CD8-positive, alpha-beta memory T cell (primary cell): ENCODE measurements at regions not wholly inside any gene's neighbourhood (a gene's known extent, or its start where the extent isn't known, plus 50 kb on each side); places are given as distances from the start of the nearest gene placed in this dataset.
"Not testable (repeated sequence)": the region's sequence is repeated elsewhere in the genome, so short reads cannot be mapped to it uniquely, and the experiment has no call there.

ENCODE experiments used
- CTCF ChIA-PET: fragments of 350-600 bp; sonication (Branson Sonifier 250); formaldehyde crosslinking; loops from one replicate; lab custom pipeline; 2021; ENCODE audit warnings: antibody characterized with exemption; lab: Charles Lee
- POLR2A ChIA-PET: fragments of 350-600 bp; sonication (Branson Sonifier 250); formaldehyde crosslinking; loops from one replicate; lab custom pipeline; 2021; ENCODE audit warnings: antibody characterized with exemption; lab: Charles Lee
- DNase-seq, 5 donors: peaks; one replicate each; pipeline versions ENCODE4 v3.0.0 to v3.0.0-alpha.2; 2020 to 2022; ENCODE audit warnings: mixed read lengths in 1 of 5
- H3K27ac ChIP-seq: one replicate; pipeline ENCODE4 v1.7.0; 2013; ENCODE audit warnings: low read depth, mild to moderate bottlenecking, low read length, moderate library complexity
- H3K27me3 ChIP-seq: 2 replicates; pipeline ENCODE4 v1.7.0; 2013; ENCODE audit warnings: low read length, mild to moderate bottlenecking; ENCODE audit not compliant: insufficient read depth, poor library complexity, severe bottlenecking
- H3K36me3 ChIP-seq: 2 replicates; pipeline ENCODE4 v1.7.0; 2013; ENCODE audit warnings: mild to moderate bottlenecking, low read length, moderate library complexity; ENCODE audit not compliant: insufficient read depth
- H3K4me1 ChIP-seq: 2 replicates; pipeline ENCODE4 v1.7.0; 2013; ENCODE audit warnings: mild to moderate bottlenecking, low read length, moderate library complexity; ENCODE audit not compliant: insufficient read depth
- H3K4me3 ChIP-seq: 2 replicates; pipeline ENCODE4 v1.7.0; 2013; ENCODE audit warnings: mild to moderate bottlenecking, low read length
- H3K9me3 ChIP-seq: 2 replicates; pipeline ENCODE4 v1.7.0; 2013; ENCODE audit warnings: mild to moderate bottlenecking, low read length
- H3K27ac Mint-ChIP-seq, 8 donors: one replicate each; pipeline ENCODE4 v1.8.0; 2020 to 2021; ENCODE audit warnings: mixed read lengths in 8 of 8, mild to moderate bottlenecking in 6 of 8, inconsistent platforms in 3 of 8, moderate library complexity in 3 of 8
- H3K27me3 Mint-ChIP-seq, 2 donors: one replicate each; pipeline ENCODE4 v1.8.0; 2020 to 2021; ENCODE audit warnings: mixed read lengths in 2 of 2, mild to moderate bottlenecking in 1 of 2, moderate library complexity in 1 of 2
- H3K36me3 Mint-ChIP-seq, 3 donors: one replicate each; pipeline ENCODE4 v1.8.0; 2020 to 2021; ENCODE audit warnings: mixed read lengths in 3 of 3, inconsistent platforms in 1 of 3, mild to moderate bottlenecking in 1 of 3
- H3K4me1 Mint-ChIP-seq, 3 donors: one replicate each; pipeline ENCODE4 v1.8.0; 2020 to 2021; ENCODE audit warnings: mixed read lengths in 3 of 3, inconsistent platforms in 1 of 3, mild to moderate bottlenecking in 1 of 3
- H3K4me3 Mint-ChIP-seq, 7 donors: one replicate each; pipeline ENCODE4 v1.8.0; 2020 to 2021; ENCODE audit warnings: mixed read lengths in 7 of 7, mild to moderate bottlenecking in 6 of 7, moderate library complexity in 4 of 7, inconsistent platforms in 2 of 7
- H3K9me3 Mint-ChIP-seq, 5 donors: one replicate each; pipeline ENCODE4 v1.8.0; 2020 to 2022; ENCODE audit warnings: mixed read lengths in 5 of 5, mild to moderate bottlenecking in 3 of 5, moderate library complexity in 2 of 5, inconsistent platforms in 1 of 5

DNA sequence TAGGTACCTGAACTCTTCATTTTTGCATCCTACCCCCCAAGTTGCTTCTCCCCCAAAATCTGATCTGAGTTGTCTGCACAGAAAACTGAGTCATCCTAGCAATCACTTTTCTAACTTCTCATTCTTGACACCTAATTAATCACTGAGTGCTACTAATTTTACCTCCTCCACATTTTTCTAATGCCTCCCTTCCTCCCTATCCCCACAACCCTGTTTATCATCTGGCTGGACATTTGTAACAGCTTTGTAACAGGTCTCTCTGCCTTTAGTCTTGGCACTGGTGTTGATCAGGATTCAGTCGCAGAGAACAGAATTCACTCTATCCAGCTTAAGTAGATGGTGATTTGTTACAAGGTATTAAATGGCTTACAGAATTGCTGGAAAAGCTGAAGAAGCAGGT lies 303.9 kb upstream of the GATB start:
- no peak overlapping the region for H3K27ac Mint-ChIP-seq

DNA sequence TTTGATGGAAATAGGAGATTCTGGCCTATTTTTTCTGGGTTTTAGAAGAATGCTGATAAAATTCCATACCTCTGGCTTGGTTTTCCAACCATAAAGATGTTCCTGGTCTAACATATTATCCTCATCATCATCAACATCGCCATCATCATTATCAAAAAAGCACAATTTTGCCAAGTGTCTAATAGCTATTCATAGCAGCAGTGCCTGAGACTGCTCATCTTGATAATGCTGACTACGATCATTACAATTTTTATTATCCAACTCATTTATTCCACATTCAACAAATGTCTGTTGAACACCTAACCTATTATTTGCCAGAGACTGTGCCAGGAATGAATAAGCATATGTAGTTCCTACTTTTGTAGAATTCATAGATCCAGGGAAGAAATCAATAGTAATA lies 303.5 kb upstream of the GATB start:
- Mint-ChIP-seq H3K27ac (peak overlapping the region in 1 of 8 donors; percentile 54), H3K4me1 (peaks cover 41 to 64% (median 52%) of the 10 kb centered on the region in 3 donors), H3K36me3 (peaks cover 0 to 15% (median 1%) of the 10 kb centered on the region in 3 donors), H3K4me3 (peak overlapping the region in 4 of 7 donors; percentile 2 to 23 (median 4)), H3K27me3 (peaks cover 0 to 1% of the 10 kb centered on the region in 2 donors), H3K9me3 (peaks cover 0 to 3% (median 0%) of the 10 kb centered on the region in 5 donors)
- Histone ChIP-seq H3K4me1 (peaks cover 38% of the 10 kb centered on the region), H3K27ac (no peak overlapping the region), H3K9me3 (no peaks in the 10 kb centered on the region), H3K4me3 (no peak overlapping the region), H3K36me3 (no peaks in the 10 kb centered on the region), H3K27me3 (no peaks in the 10 kb centered on the region)
- CTCF ChIA-PET: interaction anchor here (0.7 to 0.9 kb wide), 3 partner anchors 15 to 219 kb away, joined by 3 read pairs; no protein-coding TSS in a partner anchor
- POLR2A ChIA-PET: interaction anchor here (1.5 kb wide), 1 partner anchor 36 kb away, joined by 6 read pairs; no protein-coding TSS in a partner anchor
- no peak for DNase-seq

More for the DNA sequence above, 303.9 kb upstream of the GATB start:
- Histone ChIP-seq H3K36me3 (no peaks in the 10 kb centered on the region), H3K27ac (no peak overlapping the region), H3K4me3 (no peak overlapping the region), H3K9me3 (no peaks in the 10 kb centered on the region), H3K27me3 (no peaks in the 10 kb centered on the region), H3K4me1 (peaks cover 38% of the 10 kb centered on the region)
- ChIA-PET POLR2A (interaction anchor here (1.5 kb wide), 1 partner anchor 36 kb away, joined by 6 read pairs; no protein-coding TSS in a partner anchor), CTCF (interaction anchor here (1.4 to 1.7 kb wide), 2 partner anchors 93 to 284 kb away, joined by 3 to 4 read pairs; no protein-coding TSS in a partner anchor)
- Mint-ChIP-seq H3K36me3 (peaks cover 0 to 12% (median 1%) of the 10 kb centered on the region in 3 donors), H3K9me3 (peaks cover 0 to 3% (median 0%) of the 10 kb centered on the region in 5 donors), H3K4me1 (peaks cover 41 to 67% (median 52%) of the 10 kb centered on the region in 3 donors), H3K4me3 (peak overlapping the region in 2 of 7 donors; percentile 5 to 23), H3K27me3 (peaks cover 0 to 1% of the 10 kb centered on the region in 2 donors)
- DNase-seq: no peak

DNA sequence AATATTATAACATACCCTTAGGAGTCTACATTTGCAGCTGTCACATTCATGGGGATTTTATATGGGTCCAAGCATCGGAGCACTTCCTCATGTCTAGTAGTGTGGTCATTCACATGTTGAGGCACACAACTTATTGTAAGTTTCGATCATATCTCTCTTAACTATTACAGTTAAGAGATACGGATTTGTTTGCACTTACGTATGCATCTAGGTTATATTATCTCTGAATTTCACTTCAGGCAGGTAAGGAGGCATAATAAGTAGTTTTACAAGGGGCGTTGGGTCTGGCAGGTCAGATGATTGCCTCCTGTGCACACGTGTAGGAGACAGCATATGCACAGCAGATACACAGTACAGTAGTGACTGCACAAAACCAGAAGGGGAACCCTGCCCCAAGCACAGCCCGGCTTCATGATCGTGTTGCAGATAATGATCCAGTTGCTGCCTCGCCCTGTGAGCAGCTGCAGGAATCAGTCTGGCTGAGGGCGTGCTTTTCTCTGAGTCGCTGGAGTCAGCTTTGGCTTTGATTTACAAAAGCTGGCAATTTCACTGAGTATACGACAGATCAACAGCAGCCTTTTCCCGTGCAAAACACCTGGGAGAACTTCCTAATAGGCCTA lies 302.9 kb upstream of the GATB start:
- peaks cover 0 to 3% (median 0%) of the 10 kb centered on the region in 5 donors for H3K9me3 Mint-ChIP-seq
- H3K27me3 Mint-ChIP-seq: peaks cover 0 to 2% of the 10 kb centered on the region in 2 donors
- peaks cover 36 to 59% (median 48%) of the 10 kb centered on the region in 3 donors for H3K4me1 Mint-ChIP-seq
- H3K36me3 ChIP-seq: no peaks in the 10 kb centered on the region
- CTCF ChIA-PET: interaction anchor here (0.7 to 0.9 kb wide), 3 partner anchors 15 to 220 kb away, joined by 3 read pairs; no protein-coding TSS in a partner anchor
- POLR2A ChIA-PET: interaction anchor here (1.5 kb wide), 1 partner anchor 37 kb away, joined by 6 read pairs; no protein-coding TSS in a partner anchor
- H3K27ac ChIP-seq: no peak overlapping the region
- H3K27ac Mint-ChIP-seq: peak overlapping the region in 7 of 8 donors; percentile 19 to 77 (median 38)
- peak overlapping the region in 6 of 7 donors; percentile 8 to 72 (median 46) for H3K4me3 Mint-ChIP-seq
- no peaks in the 10 kb centered on the region for H3K27me3 ChIP-seq
- peak in 4 of 5 donors; percentile 36 to 76 (median 52) for DNase-seq
- H3K4me1 ChIP-seq: peaks cover 33% of the 10 kb centered on the region
- H3K9me3 ChIP-seq: no peaks in the 10 kb centered on the region
- H3K36me3 Mint-ChIP-seq: peaks cover 0 to 19% (median 1%) of the 10 kb centered on the region in 3 donors
- no peak overlapping the region for H3K4me3 ChIP-seq

DNA sequence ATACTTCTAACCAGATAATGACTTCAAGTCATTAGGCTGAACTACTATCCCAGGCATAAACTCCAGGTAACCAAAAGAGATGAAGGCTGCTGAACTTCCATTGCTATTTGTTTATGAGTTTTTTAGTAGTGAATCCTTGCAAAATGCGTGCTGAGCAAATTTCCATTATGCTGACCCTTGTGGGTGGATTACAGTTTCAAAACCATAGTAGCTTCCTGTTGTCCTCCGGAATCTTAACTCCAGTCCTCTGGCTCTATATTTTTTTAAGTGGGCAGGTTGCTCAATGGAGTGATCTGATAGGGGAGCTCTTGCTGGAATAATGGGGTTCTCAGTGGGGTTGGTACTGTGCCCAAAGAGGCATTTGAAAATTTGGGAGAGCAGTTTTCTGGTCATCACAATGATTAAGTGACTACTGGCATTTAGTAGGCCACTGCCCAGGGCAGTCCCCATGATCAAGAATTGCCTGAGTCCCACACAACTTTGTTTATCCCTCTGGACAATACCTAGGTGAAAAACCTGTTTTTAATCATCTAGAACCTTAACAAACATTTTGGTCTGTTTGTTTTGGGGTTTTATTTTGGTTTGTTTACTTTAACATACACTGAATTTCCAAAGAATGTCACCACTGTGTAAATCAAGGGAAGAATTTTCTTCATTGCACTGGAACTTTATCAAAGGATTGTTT lies 302.3 kb upstream of the GATB start:
- DNase-seq: no peak
- H3K27me3 Mint-ChIP-seq: peaks cover 2 to 3% of the 10 kb centered on the region in 2 donors
- no peaks in the 10 kb centered on the region for H3K9me3 ChIP-seq
- no peak overlapping the region for H3K27ac ChIP-seq
- H3K36me3 ChIP-seq: no peaks in the 10 kb centered on the region
- H3K9me3 Mint-ChIP-seq: peaks cover 0 to 7% (median 4%) of the 10 kb centered on the region in 5 donors
- H3K27me3 ChIP-seq: no peaks in the 10 kb centered on the region
- POLR2A ChIA-PET: interaction anchor here (0.5 kb wide), 1 partner anchor 1078 kb away, joined by 4 read pairs; no protein-coding TSS in a partner anchor
- H3K36me3 Mint-ChIP-seq: peaks cover 0 to 23% (median 1%) of the 10 kb centered on the region in 3 donors
- H3K4me3 ChIP-seq: no peak overlapping the region
- H3K4me3 Mint-ChIP-seq: peak overlapping the region in 1 of 7 donors; percentile 72
- H3K4me1 Mint-ChIP-seq: peaks cover 30 to 52% (median 41%) of the 10 kb centered on the region in 3 donors
- CTCF ChIA-PET: interaction anchor here (0.6 kb wide), 1 partner anchor 201 kb away, joined by 3 read pairs; no protein-coding TSS in a partner anchor
- H3K27ac Mint-ChIP-seq: peak overlapping the region in 1 of 8 donors; percentile 23
- peaks cover 27% of the 10 kb centered on the region for H3K4me1 ChIP-seq

DNA sequence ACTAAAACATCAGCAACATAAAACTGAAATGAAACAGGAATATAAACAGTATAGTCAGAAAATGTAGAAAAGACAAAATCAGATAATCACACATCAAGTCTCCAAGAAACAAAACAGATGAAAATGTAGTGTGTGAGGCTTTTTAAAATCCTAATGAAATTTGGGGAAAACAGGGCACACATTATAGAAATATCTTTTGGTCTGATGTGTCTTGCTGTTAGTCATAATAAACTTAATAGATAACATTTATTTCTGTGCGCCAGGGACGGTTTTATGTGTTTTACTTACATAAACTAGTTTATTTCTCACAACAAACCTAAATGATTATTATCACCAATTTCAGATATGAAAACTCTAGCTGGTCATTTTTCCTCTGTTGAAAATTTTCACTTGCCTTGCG lies 293.9 kb upstream of the GATB start:
- peaks cover 16 to 26% (median 22%) of the 10 kb centered on the region in 3 donors for H3K4me1 Mint-ChIP-seq
- no peak for DNase-seq
- H3K4me3 Mint-ChIP-seq: no peak overlapping the region
- no peaks in the 10 kb centered on the region for H3K9me3 ChIP-seq
- H3K4me1 ChIP-seq: peaks cover 12% of the 10 kb centered on the region
- POLR2A ChIA-PET: no interaction called here
- H3K4me3 ChIP-seq: no peak overlapping the region
- peaks cover 0 to 34% (median 4%) of the 10 kb centered on the region in 3 donors for H3K36me3 Mint-ChIP-seq
- H3K27ac ChIP-seq: no peak overlapping the region
- no peaks in the 10 kb centered on the region for H3K36me3 ChIP-seq
- CTCF ChIA-PET: no interaction called here
- no peak overlapping the region for H3K27ac Mint-ChIP-seq
- peaks cover 9 to 23% (median 16%) of the 10 kb centered on the region in 5 donors for H3K9me3 Mint-ChIP-seq
- H3K27me3 Mint-ChIP-seq: peaks cover 4 to 7% of the 10 kb centered on the region in 2 donors
- H3K27me3 ChIP-seq: no peaks in the 10 kb centered on the region

DNA sequence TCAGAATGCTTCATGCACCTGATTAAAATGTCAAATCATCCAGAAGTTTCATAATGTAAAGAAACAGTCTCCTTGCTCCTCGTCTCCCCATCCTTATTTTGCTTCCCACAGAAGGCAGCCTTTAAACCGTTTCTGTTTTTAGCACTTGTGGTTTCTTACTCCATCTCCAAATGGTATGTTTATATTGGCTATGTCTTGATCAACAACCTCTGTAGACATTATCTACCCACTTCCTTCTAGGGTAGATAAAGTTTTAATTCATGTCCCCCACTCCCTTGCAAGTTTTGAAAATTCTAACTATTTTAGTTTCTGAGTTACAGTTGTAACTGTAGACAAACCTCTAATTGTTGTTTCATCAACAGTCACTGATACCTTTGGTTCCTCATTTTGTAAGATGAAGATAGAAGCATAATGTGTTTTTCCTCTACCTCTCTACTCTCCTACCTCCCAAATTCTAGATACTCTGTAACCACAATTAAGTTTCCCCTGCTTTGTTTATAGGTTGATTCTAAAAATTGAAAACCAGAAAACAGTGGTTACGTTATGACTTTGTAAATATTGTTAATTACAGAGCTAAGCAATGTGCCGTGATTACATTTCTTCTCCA lies 291.7 kb upstream of the GATB start:
- peaks cover 6 to 14% (median 12%) of the 10 kb centered on the region in 5 donors for H3K9me3 Mint-ChIP-seq
- peaks cover 0 to 18% (median 2%) of the 10 kb centered on the region in 3 donors for H3K36me3 Mint-ChIP-seq
- ChIA-PET CTCF (no interaction called here), POLR2A (no interaction called here)
- H3K27ac Mint-ChIP-seq: peak overlapping the region in 6 of 8 donors; percentile 1 to 87 (median 25)
- peak overlapping the region in 5 of 7 donors; percentile 4 to 55 (median 18) for H3K4me3 Mint-ChIP-seq
- Histone ChIP-seq H3K27me3 (no peaks in the 10 kb centered on the region), H3K4me1 (peaks cover 12% of the 10 kb centered on the region), H3K27ac (no peak overlapping the region), H3K9me3 (no peaks in the 10 kb centered on the region), H3K4me3 (no peak overlapping the region), H3K36me3 (no peaks in the 10 kb centered on the region)
- no peak for DNase-seq
- H3K27me3 Mint-ChIP-seq: peaks cover 2 to 4% of the 10 kb centered on the region in 2 donors
- H3K4me1 Mint-ChIP-seq: peaks cover 16 to 29% (median 22%) of the 10 kb centered on the region in 3 donors

DNA sequence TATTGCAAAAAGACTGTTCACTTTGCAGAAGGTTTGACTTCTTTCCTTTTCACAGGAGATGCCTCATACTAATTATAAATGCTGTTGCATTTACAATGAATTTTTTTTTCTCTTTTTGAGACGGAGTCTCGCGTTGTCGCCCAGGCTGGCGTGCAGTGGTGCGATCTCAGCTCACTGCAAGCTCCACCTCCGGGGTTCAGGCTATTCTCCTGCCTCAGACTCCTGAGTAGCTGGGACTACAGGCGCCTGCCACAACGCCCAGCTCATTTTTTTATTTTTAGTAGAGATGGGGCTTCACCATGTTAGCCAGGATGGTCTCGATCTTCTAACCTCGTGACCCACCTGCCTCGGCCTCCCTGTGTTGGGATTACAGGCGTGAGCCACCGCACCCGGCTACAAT lies 290.5 kb upstream of the GATB start:
- POLR2A ChIA-PET, H3K9me3 ChIP-seq: not testable (repeated sequence)

More for the DNA sequence above, 290.5 kb upstream of the GATB start:
- H3K27me3 Mint-ChIP-seq, H3K27ac ChIP-seq, H3K4me3 Mint-ChIP-seq, H3K9me3 Mint-ChIP-seq, H3K36me3 ChIP-seq, DNase-seq, CTCF ChIA-PET, H3K27ac Mint-ChIP-seq, H3K4me3 ChIP-seq, H3K27me3 ChIP-seq, H3K36me3 Mint-ChIP-seq: not testable (repeated sequence)
- peaks cover 16 to 29% (median 22%) of the 10 kb centered on the region in 3 donors for H3K4me1 Mint-ChIP-seq
- peaks cover 12% of the 10 kb centered on the region for H3K4me1 ChIP-seq
